ENCODE measurements at regions not wholly inside any gene's neighbourhood (a gene's known extent, or its start where the extent isn't known, plus 50 kb on each side); places are given as distances from the start of the nearest gene placed in this dataset.
A peak's percentile ranks its signal among the peaks of the same experiment; 100 is the strongest.

- no peak for DNase-seq
Observed at GRCh38 chrX:39577985-39578869, 519.5 kb downstream of the BCOR start.

GRCh38 chrX:39580043-39580442 is 517.7 kb downstream of the BCOR start:
- no peak for DNase-seq

GRCh38 chrX:39581411-39581810 is 516.3 kb downstream of the BCOR start:
- no peak for DNase-seq

GRCh38 chrX:39582091-39582490 is 515.7 kb downstream of the BCOR start:
- DNase-seq = no peak

GRCh38 chrX:39582976-39583375 is 514.8 kb downstream of the BCOR start:
- DNase-seq = no peak

GRCh38 chrX:39585808-39586207 is 511.9 kb downstream of the BCOR start:
- no peak for DNase-seq

- no peak for DNase-seq
Observed at GRCh38 chrX:39586359-39586758, 511.4 kb downstream of the BCOR start.

GRCh38 chrX:39591099-39591498 is 506.7 kb downstream of the BCOR start:
- DNase-seq = no peak

- DNase-seq = no peak
Observed at GRCh38 chrX:39592776-39593175, 505.0 kb downstream of the BCOR start.

GRCh38 chrX:39595977-39596376 is 501.8 kb downstream of the BCOR start:
- no peak for DNase-seq

GRCh38 chrX:39596437-39596836 is 501.3 kb downstream of the BCOR start:
- no peak for DNase-seq

GRCh38 chrX:39599339-39599738 is 498.4 kb downstream of the BCOR start:
- DNase-seq = peak; percentile 10 to 79

- no peak for DNase-seq
Observed at GRCh38 chrX:39600222-39600621, 497.5 kb downstream of the BCOR start.

GRCh38 chrX:39601231-39602177 is 496.3 kb downstream of the BCOR start:
- no peak for DNase-seq

- no peak for DNase-seq
Observed at GRCh38 chrX:39602195-39602594, 495.6 kb downstream of the BCOR start.

- no peak for DNase-seq
Observed at GRCh38 chrX:39603230-39603629, 494.5 kb downstream of the BCOR start.

GRCh38 chrX:39605183-39605582 is 492.6 kb downstream of the BCOR start:
- no peak for DNase-seq

GRCh38 chrX:39605866-39606265 is 491.9 kb downstream of the BCOR start:
- DNase-seq = no peak

GRCh38 chrX:39609941-39610340 is 487.8 kb downstream of the BCOR start:
- DNase-seq = no peak

GRCh38 chrX:39611468-39611867 is 486.3 kb downstream of the BCOR start:
- no peak for DNase-seq

- peak; percentile 57 to 60 for DNase-seq
Observed at GRCh38 chrX:39613482-39613995, 484.2 kb downstream of the BCOR start.

GRCh38 chrX:39613997-39614679 is 483.6 kb downstream of the BCOR start:
- DNase-seq = no peak

GRCh38 chrX:39614680-39614998 is 483.1 kb downstream of the BCOR start:
- no peak for DNase-seq

Measured in NCI-H2081 (cell line).